CD14-positive monocyte (primary cell): ENCODE measurements at regions not wholly inside any gene's neighbourhood (a gene's known extent, or its start where the extent isn't known, plus 50 kb on each side); places are given as distances from the start of the nearest gene placed in this dataset.

Experiments
- DNase-seq, 3 donors: peaks; one replicate each; pipeline ENCODE4 v3.0.0-alpha.2; 2011 to 2022
- H2AFZ ChIP-seq: 2 replicates; pipeline ENCODE4 v1.6.0; 2012; ENCODE audit warnings: mild to moderate bottlenecking, low read depth, low read length, inconsistent platforms; ENCODE audit not compliant: insufficient read depth, poor library complexity, severe bottlenecking
- H3K27ac ChIP-seq, 2 donors: 1 replicate in 1 of 2; 2 replicates in 1 of 2; pipeline ENCODE4 v1.5.1; 2012 to 2013; ENCODE audit warnings: low read length in 2 of 2, control low read depth in 1 of 2, inconsistent platforms in 1 of 2, low read depth in 1 of 2, mild to moderate bottlenecking in 1 of 2
- H3K27me3 ChIP-seq, 2 donors: one replicate each; pipeline versions ENCODE4 v1.6.0 to v1.6.1; 2011 to 2013; ENCODE audit warnings: low read length in 2 of 2; ENCODE audit not compliant: control insufficient read depth in 2 of 2, insufficient read depth in 2 of 2
- H3K36me3 ChIP-seq, 2 donors: replicated peaks in 1 of 2; 1 replicate in 1 of 2; 2 replicates in 1 of 2; pipeline versions ENCODE4 v1.5.1 to v1.6.1; 2012 to 2013; ENCODE audit warnings: low read length in 2 of 2, control low read depth in 1 of 2, inconsistent platforms in 1 of 2, mild to moderate bottlenecking in 1 of 2; ENCODE audit not compliant: insufficient read depth in 2 of 2, control insufficient read depth in 1 of 2
- H3K4me1 ChIP-seq, 2 donors: 1 replicate in 1 of 2; 2 replicates in 1 of 2; pipeline versions ENCODE4 v1.5.1 to v1.6.1; 2012 to 2013; ENCODE audit warnings: low read length in 2 of 2, control low read depth in 1 of 2, inconsistent platforms in 1 of 2, mild to moderate bottlenecking in 1 of 2, moderate library complexity in 1 of 2; ENCODE audit not compliant: insufficient read depth in 2 of 2, control insufficient read depth in 1 of 2
- H3K4me2 ChIP-seq: replicated peaks from 2 replicates; pipeline ENCODE3; 2012; ENCODE audit warnings: low read length, moderate library complexity, mild to moderate bottlenecking; ENCODE audit not compliant: poor library complexity, severe bottlenecking; ENCODE audit errors: extremely low read depth
- H3K4me3 ChIP-seq, 3 experiments: fragments of 200-600 bp in 1 of 3; sonication (generic) in 1 of 3; replicated peaks in 1 of 3; 1 replicate in 2 of 3; 2 replicates in 1 of 3; pipeline ENCODE4 v1.5.1; 2011 to 2013; ENCODE audit warnings: low read length in 3 of 3, mild to moderate bottlenecking in 3 of 3, control low read depth in 2 of 3, low read depth in 2 of 3, inconsistent platforms in 1 of 3, moderate library complexity in 1 of 3
- H3K79me2 ChIP-seq: 2 replicates; pipeline ENCODE4 v1.6.0; 2012; ENCODE audit warnings: mild to moderate bottlenecking, control low read depth, inconsistent platforms, low read length, moderate library complexity; ENCODE audit not compliant: insufficient read depth
- H3K9ac ChIP-seq: 2 replicates; pipeline ENCODE4 v1.6.0; 2017; ENCODE audit warnings: low read length, mild to moderate bottlenecking; ENCODE audit not compliant: insufficient read depth, poor library complexity, severe bottlenecking
- H3K9me3 ChIP-seq, 2 donors: replicated peaks in 1 of 2; 1 replicate in 1 of 2; 2 replicates in 1 of 2; pipeline versions ENCODE4 v1.5.1 to v1.6.1; 2012 to 2013; ENCODE audit warnings: low read length in 2 of 2, control low read depth in 1 of 2; ENCODE audit not compliant: control insufficient read depth in 1 of 2, insufficient read depth in 1 of 2
- H4K20me1 ChIP-seq: 2 replicates; pipeline ENCODE4 v1.6.0; 2012; ENCODE audit warnings: mild to moderate bottlenecking, low read length, control low read depth, moderate library complexity; ENCODE audit not compliant: insufficient read depth
- H3K27ac Mint-ChIP-seq, 7 donors: one replicate each; pipeline ENCODE4 v1.8.0; 2020; ENCODE audit warnings: mild to moderate bottlenecking in 7 of 7, mixed read lengths in 7 of 7, moderate library complexity in 6 of 7, inconsistent platforms in 2 of 7
- H3K27me3 Mint-ChIP-seq, 3 donors: one replicate each; pipeline ENCODE4 v1.8.0; 2021 to 2022; ENCODE audit warnings: low read depth in 3 of 3, mild to moderate bottlenecking in 3 of 3, mixed read lengths in 3 of 3, moderate library complexity in 3 of 3, inconsistent platforms in 1 of 3
- H3K36me3 Mint-ChIP-seq, 2 donors: one replicate each; pipeline ENCODE4 v1.8.0; 2020; ENCODE audit warnings: mixed read lengths in 2 of 2, inconsistent platforms in 1 of 2, mild to moderate bottlenecking in 1 of 2
- H3K4me1 Mint-ChIP-seq: one replicate; pipeline ENCODE4 v1.8.0; 2020; ENCODE audit warnings: mild to moderate bottlenecking, mixed read lengths
- H3K4me3 Mint-ChIP-seq, 2 donors: one replicate each; pipeline ENCODE4 v1.8.0; 2020; ENCODE audit warnings: mild to moderate bottlenecking in 2 of 2, mixed read lengths in 2 of 2, moderate library complexity in 1 of 2
- H3K9me3 Mint-ChIP-seq, 7 donors: one replicate each; pipeline ENCODE4 v1.8.0; 2020 to 2022; ENCODE audit warnings: mixed read lengths in 7 of 7, mild to moderate bottlenecking in 6 of 7, moderate library complexity in 6 of 7, inconsistent platforms in 2 of 7
- WGBS: methylation state at CpG from one replicate; pipeline ENCODE4 v1.1.5; 2013; ENCODE audit warnings: missing lambda C conversion rate; ENCODE audit not compliant: insufficient coverage; 5-methylcytosine and 5-hydroxymethylcytosine counted together
- intact Hi-C, 2 donors: fragments of 100-400 bp; cut with micrococcal nuclease; formaldehyde crosslinking; loops; one replicate each; pipeline versions ENCODE4 v1.15.0 to v1.15.1; 2023
- TF ChIP-seq, protein P1 (sequence below): fragments of 200-600 bp; IDR thresholded peaks from one replicate; pipeline ENCODE4 v1.8.0; 2022; ENCODE audit warnings: antibody characterized with exemption, mild to moderate bottlenecking

DNA sequence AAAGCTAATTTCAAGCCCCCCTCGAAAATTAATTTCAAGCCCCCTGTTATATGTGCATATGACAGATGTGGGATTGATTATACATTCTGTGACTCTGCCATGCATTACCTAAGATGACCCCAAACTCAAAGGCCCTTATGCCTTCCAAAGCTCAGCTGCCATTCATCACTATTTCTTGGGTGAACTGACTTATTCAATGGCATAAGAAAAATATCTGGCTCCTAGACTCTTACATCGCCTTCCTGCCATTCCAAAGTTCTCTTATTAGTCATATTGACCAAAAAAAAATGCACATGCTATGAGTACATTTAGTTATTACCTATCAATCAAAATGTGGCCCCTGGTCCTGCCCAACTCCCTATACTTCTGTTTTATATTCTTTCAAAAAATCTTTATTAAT, 291.8 kb upstream of the CHAC2 start:
- peaks cover 0 to 4% (median 0%) of the 10 kb centered on the region in 7 donors for H3K9me3 Mint-ChIP-seq
- H3K4me1 ChIP-seq: no peaks in the 10 kb centered on the region
- H3K4me3 Mint-ChIP-seq: no peak overlapping the region
- no peak overlapping the region for H3K27ac Mint-ChIP-seq
- no peak for DNase-seq
- H3K27ac ChIP-seq: no peak overlapping the region
- intact Hi-C loops: no loop called here
- no peak overlapping the region for H2AFZ ChIP-seq
- H4K20me1 ChIP-seq: no peaks in the 10 kb centered on the region
- H3K79me2 ChIP-seq: no peaks in the 10 kb centered on the region
- TF ChIP-seq, protein P1, sequence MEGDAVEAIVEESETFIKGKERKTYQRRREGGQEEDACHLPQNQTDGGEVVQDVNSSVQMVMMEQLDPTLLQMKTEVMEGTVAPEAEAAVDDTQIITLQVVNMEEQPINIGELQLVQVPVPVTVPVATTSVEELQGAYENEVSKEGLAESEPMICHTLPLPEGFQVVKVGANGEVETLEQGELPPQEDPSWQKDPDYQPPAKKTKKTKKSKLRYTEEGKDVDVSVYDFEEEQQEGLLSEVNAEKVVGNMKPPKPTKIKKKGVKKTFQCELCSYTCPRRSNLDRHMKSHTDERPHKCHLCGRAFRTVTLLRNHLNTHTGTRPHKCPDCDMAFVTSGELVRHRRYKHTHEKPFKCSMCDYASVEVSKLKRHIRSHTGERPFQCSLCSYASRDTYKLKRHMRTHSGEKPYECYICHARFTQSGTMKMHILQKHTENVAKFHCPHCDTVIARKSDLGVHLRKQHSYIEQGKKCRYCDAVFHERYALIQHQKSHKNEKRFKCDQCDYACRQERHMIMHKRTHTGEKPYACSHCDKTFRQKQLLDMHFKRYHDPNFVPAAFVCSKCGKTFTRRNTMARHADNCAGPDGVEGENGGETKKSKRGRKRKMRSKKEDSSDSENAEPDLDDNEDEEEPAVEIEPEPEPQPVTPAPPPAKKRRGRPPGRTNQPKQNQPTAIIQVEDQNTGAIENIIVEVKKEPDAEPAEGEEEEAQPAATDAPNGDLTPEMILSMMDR: no peak
- no peak overlapping the region for H3K9ac ChIP-seq
- H3K36me3 Mint-ChIP-seq: no peaks in the 10 kb centered on the region
- no peaks in the 10 kb centered on the region for H3K36me3 ChIP-seq
- no peaks in the 10 kb centered on the region for H3K4me1 Mint-ChIP-seq
- H3K9me3 ChIP-seq: no peaks in the 10 kb centered on the region
- no peaks in the 10 kb centered on the region for H3K27me3 Mint-ChIP-seq
- H3K27me3 ChIP-seq: no peaks in the 10 kb centered on the region
- no CpG with 5 or more reads among the region's 2 CpGs for WGBS
- no peak overlapping the region for H3K4me3 ChIP-seq
- no peak overlapping the region for H3K4me2 ChIP-seq

DNA sequence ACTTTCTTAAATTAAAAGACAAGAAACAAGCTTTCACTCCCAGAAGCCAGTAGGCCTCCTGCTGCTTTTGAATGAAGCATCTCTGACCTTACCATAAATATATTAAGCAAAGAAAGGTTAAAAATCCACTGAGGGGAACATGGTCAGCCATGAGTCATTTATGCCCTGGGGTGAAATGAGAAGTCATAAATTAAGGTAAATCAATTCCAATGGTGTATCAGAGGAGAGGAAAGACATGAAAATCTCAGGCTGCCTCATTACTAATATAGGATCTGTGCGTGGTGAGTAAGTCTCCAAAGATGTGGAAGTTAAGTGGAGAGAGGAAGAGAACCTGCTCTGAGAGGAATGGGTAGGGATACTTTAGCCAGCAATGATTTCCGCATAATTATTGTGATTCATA, 292.3 kb upstream of the CHAC2 start:
- H3K9me3 ChIP-seq: no peaks in the 10 kb centered on the region
- no peak overlapping the region for H3K4me2 ChIP-seq
- H4K20me1 ChIP-seq: no peaks in the 10 kb centered on the region
- Mint-ChIP-seq H3K9me3 (peaks cover 0 to 5% (median 0%) of the 10 kb centered on the region in 7 donors), H3K4me1 (no peaks in the 10 kb centered on the region), H3K36me3 (no peaks in the 10 kb centered on the region), H3K27me3 (no peaks in the 10 kb centered on the region), H3K4me3 (no peak overlapping the region), H3K27ac (no peak overlapping the region)
- H3K9ac ChIP-seq: no peak overlapping the region
- H3K79me2 ChIP-seq: no peaks in the 10 kb centered on the region
- no peaks in the 10 kb centered on the region for H3K36me3 ChIP-seq
- no peak overlapping the region for H3K27ac ChIP-seq
- intact Hi-C loops: no loop called here
- WGBS: no CpG with 5 or more reads among the region's 2 CpGs
- H3K4me3 ChIP-seq: no peak overlapping the region
- H2AFZ ChIP-seq: no peak overlapping the region
- DNase-seq: no peak
- no peaks in the 10 kb centered on the region for H3K4me1 ChIP-seq
- no peaks in the 10 kb centered on the region for H3K27me3 ChIP-seq
- TF ChIP-seq, protein P1: no peak
